GM13976 (cell line): ENCODE measurements at regions not wholly inside any gene's neighbourhood (a gene's known extent, or its start where the extent isn't known, plus 50 kb on each side); places are given as distances from the start of the nearest gene placed in this dataset.

Experiments
- DNase-seq: peaks from one replicate; pipeline ENCODE4 v3.0.0; 2012; ENCODE audit warnings: low spot score
- in situ Hi-C: fragments of 300-500 bp; cut with MboI; formaldehyde crosslinking; loops from one replicate; pipeline ENCODE4 v1.12.0; 2022; ENCODE audit warnings: low sequenced_read_pairs, mixed read lengths, inconsistent platforms; ENCODE audit not compliant: unreplicated experiment
- TF ChIP-seq, protein P1 (sequence below): IDR thresholded peaks from 2 replicates; pipeline ENCODE4 v1.5.1; 2012; ENCODE audit warnings: borderline replicate concordance, mild to moderate bottlenecking; ENCODE audit not compliant: insufficient read depth; ENCODE audit errors: extremely low read depth, missing control alignments, control extremely low read depth

DNA sequence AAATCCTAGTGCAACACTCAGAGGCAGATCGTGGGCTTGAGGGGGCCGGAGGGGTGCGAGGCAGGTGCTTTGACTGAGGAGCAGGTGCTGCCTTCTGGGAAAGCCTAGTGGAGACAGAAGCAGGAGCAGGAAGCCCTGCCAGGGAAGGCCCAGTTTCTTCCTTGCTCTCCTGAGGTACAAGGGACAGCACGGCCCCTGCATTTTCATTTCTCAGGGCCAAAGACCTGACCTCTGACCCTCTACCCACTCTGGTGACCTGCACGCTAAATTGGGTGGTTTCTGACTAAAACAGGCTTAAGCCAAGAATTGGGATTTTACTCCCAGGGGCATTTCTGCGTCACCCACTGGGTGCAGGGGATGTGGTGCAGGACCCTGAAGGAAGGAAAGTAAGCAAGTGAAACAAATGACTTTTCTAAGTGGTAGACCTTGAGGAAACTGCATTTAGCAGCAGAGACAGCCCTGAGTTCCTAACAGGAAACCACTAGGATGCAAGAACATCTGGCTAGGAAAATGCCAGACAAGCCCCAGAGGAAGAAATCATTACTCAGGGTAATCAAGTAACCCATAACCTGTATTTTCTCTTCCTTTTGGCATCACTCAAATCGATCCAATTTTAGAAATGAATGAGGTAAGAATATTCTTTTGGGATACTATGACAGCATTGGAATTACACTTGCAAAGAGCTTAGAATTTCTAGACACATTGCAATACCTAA is 141.7 kb downstream of the CD164 start:
- in situ Hi-C loops = no loop called here
- TF ChIP-seq, protein P1, sequence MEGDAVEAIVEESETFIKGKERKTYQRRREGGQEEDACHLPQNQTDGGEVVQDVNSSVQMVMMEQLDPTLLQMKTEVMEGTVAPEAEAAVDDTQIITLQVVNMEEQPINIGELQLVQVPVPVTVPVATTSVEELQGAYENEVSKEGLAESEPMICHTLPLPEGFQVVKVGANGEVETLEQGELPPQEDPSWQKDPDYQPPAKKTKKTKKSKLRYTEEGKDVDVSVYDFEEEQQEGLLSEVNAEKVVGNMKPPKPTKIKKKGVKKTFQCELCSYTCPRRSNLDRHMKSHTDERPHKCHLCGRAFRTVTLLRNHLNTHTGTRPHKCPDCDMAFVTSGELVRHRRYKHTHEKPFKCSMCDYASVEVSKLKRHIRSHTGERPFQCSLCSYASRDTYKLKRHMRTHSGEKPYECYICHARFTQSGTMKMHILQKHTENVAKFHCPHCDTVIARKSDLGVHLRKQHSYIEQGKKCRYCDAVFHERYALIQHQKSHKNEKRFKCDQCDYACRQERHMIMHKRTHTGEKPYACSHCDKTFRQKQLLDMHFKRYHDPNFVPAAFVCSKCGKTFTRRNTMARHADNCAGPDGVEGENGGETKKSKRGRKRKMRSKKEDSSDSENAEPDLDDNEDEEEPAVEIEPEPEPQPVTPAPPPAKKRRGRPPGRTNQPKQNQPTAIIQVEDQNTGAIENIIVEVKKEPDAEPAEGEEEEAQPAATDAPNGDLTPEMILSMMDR = no peak
- no peak for DNase-seq

DNA sequence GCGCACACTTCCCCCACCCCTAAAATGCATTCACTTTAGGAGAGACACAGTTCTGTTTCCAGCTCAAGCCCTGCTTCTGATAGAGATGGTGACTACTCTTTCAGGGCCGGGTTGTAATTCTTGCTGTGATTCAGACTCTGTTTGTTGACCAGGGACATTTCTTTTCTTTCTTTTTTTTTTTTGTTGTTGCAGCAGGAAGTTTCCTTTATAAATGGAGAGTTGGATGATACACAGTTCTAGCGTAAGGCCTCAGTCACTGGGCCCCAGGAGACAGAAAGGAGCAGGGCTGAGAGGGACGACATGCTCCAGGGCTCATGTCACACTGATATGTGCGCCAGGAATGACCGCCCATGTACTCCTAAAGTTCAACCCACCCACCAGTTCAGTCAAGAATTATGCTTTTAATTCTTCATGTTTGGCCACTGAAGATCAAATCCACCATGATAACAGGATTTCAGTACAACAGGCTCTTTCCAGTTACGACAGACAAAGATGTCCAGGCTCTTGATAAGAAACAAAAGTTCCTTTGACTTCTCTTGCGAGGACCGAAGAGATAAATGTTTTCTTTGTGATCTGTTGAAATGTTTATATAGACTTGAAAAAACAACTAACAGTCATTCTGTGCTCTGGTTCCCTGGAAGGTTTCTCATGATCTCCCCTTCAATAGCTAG is 142.5 kb downstream of the CD164 start:
- DNase-seq = no peak
- in situ Hi-C loops = no loop called here
- TF ChIP-seq, protein P1 = no peak

DNA sequence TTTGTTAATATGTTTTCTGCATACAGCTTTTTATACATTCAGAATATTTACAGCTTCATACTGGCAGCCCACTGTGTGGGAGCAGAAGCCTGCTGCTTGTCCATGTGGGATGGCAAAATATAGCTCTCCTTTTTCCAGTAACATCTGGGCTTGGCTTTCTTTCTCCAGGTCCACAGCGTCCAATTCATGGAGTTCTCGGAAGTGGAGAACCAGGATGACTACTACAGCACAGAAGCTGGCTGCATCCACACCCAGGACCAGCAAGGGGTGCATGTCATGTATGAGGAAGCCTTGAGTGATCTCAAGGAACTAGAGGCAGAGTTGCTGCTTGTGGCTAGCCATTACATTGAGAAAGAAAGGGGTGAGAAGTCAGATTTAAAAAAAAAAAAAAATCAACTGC is 143.1 kb downstream of the CD164 start:
- TF ChIP-seq, protein P1 = no peak
- in situ Hi-C loops = no loop called here
- DNase-seq = no peak

DNA sequence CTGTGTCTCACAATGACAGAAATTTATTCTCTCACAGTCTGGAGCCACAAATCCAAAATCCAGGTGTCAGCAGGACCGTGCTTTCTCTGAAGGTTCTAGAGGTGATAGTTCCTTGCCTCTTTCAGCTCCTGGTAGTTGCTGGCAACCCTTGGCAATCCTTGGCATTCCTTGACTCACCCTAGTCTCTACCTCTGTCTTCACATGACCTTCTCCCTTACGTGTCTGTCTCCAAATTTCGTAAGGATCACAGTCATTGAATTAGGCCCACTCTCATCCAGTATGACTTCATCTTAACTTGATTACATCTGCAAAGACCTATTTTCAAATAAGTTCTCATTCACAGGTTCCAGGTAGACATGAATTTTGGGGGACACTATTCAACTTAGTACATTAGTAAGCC is 143.1 kb downstream of the CEP57L1 start:
- no peak for DNase-seq
- TF ChIP-seq, protein P1 = no peak
- in situ Hi-C loops = no loop called here

DNA sequence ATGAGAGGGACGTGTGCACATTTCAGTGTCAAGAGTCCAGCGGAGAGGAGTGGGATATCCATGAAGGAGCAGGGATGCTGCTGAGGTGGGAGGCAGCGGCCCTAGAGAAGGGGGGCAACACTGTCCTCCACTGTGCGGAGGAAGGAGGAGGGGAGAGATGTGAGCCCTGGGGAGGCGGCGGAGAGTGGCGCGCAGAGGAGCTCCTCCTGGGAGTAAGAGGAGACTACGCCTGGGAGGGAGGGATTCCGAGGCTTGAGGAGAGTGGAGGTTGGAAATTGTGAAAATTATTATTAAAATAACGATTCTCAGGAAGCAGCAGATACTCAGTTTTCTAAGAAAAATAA is 142.7 kb downstream of the CEP57L1 start:
- in situ Hi-C loops = no loop called here
- TF ChIP-seq, protein P1 = no peak

DNA sequence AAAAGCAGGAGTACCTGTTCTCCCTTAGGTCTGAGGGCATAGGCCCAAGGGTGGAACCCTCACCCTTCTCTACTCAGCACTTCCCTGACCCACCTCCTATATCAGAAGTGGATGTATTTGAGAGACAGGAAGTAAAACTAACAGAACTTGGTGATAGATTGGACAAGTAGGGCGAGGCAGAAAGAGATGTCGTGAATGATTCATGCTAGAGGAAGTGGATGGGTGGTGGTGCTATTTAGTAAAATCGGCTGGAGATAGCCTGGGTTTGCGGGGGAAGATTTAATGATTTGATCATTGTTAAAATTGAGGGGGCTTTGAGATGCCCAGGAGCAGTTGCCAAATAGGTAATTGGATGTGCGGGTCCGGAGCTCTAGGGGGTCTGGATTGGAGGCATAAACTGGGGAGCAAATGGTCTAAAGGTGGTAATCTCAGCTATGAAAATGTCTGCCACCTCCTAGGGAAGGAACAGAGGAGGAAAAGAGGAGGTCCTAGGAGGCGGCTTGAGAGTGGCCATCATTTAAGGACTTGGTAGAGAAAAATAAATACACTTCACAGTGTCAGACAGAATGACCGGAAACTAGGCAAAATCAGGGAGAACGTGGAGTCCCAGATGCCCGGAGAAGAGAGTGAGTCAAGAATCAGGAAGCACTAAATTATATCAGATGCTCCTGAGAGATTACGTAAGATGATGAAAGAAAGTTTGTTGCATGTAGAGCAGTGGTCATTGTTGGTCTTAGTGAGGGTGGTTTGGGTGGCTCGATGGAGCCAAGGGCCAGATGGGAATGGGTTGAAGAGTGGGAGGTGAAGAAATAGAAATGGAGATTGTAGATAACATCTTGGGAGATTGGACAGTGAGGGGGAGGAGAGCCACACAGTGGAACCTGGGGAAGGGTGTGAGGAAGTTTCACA is 142.0 kb downstream of the CEP57L1 start:
- no peak for DNase-seq
- TF ChIP-seq, protein P1 = no peak
- in situ Hi-C loops = no loop called here

More for the DNA sequence above, 142.7 kb downstream of the CEP57L1 start:
- DNase-seq = no peak
